Neural progenitor cell (in vitro differentiated cells): ENCODE measurements at regions not wholly inside any gene's neighbourhood (a gene's known extent, or its start where the extent isn't known, plus 50 kb on each side); places are given as distances from the start of the nearest gene placed in this dataset.

Experiments used
- DNase-seq: peaks from one replicate; pipeline ENCODE4 v3.0.0-alpha.2; 2016; ENCODE audit warnings: low spot score
- H2AFZ ChIP-seq: fragments of 200-600 bp; sonication (generic); replicated peaks from 2 replicates; pipeline ENCODE4 v1.6.1; 2016; ENCODE audit warnings: antibody characterized with exemption
- H3F3A ChIP-seq: fragments of 200-600 bp; sonication (generic); 2 replicates; pipeline ENCODE4 v1.6.1; 2016; ENCODE audit warnings: antibody characterized with exemption, low read depth
- H3K27ac ChIP-seq: fragments of 200-600 bp; sonication (generic); 2 replicates; pipeline ENCODE4 v1.5.1; 2016; ENCODE audit warnings: mild to moderate bottlenecking
- H3K27me3 ChIP-seq: fragments of 200-600 bp; sonication (generic); 2 replicates; pipeline ENCODE4 v1.6.1; 2016; ENCODE audit warnings: mild to moderate bottlenecking, moderate library complexity
- H3K36me3 ChIP-seq: fragments of 200-600 bp; sonication (generic); 2 replicates; pipeline ENCODE4 v1.5.1; 2016
- H3K4me1 ChIP-seq: fragments of 200-600 bp; sonication (generic); 2 replicates; pipeline ENCODE4 v1.6.1; 2016; ENCODE audit warnings: mixed run types
- H3K4me2 ChIP-seq: fragments of 200-600 bp; sonication (generic); 2 replicates; pipeline ENCODE4 v1.6.1; 2016
- H3K4me3 ChIP-seq: fragments of 200-600 bp; sonication (generic); 2 replicates; pipeline ENCODE4 v1.5.1; 2016
- H3K79me2 ChIP-seq: fragments of 200-600 bp; sonication (generic); 2 replicates; pipeline ENCODE4 v1.6.1; 2016; ENCODE audit warnings: low read depth
- H3K9ac ChIP-seq: fragments of 200-600 bp; sonication (generic); 2 replicates; pipeline ENCODE4 v1.6.1; 2016
- H3K9me3 ChIP-seq: fragments of 200-600 bp; sonication (generic); 2 replicates; pipeline ENCODE4 v1.5.1; 2016; ENCODE audit warnings: low read depth
- H4K20me1 ChIP-seq: fragments of 200-600 bp; sonication (generic); 2 replicates; pipeline ENCODE4 v1.6.1; 2016; ENCODE audit warnings: low read depth
- H3K27ac Mint-ChIP-seq: 3 replicates; pipeline ENCODE4 v1.8.0; 2021; ENCODE audit warnings: mixed read lengths
- H3K27me3 Mint-ChIP-seq: 2 replicates; pipeline ENCODE4 v1.8.0; 2022; ENCODE audit warnings: low read depth, mild to moderate bottlenecking, inconsistent platforms, moderate library complexity, mixed read lengths; ENCODE audit not compliant: insufficient read depth
- H3K36me3 Mint-ChIP-seq: 3 replicates; pipeline ENCODE4 v1.8.0; 2021; ENCODE audit warnings: mixed read lengths
- H3K4me1 Mint-ChIP-seq: 3 replicates; pipeline ENCODE4 v1.8.0; 2021; ENCODE audit warnings: mixed read lengths
- H3K4me3 Mint-ChIP-seq: 3 replicates; pipeline ENCODE4 v1.8.0; 2021; ENCODE audit warnings: mild to moderate bottlenecking, moderate library complexity, mixed read lengths
- H3K9me3 Mint-ChIP-seq: 3 replicates; pipeline ENCODE4 v1.8.0; 2020; ENCODE audit warnings: mixed read lengths
- EZH2 ChIP-seq: fragments of 200-600 bp; sonication (generic); IDR thresholded peaks from 2 replicates; pipeline ENCODE4 v1.6.1; 2017; ENCODE audit warnings: antibody characterized with exemption, mild to moderate bottlenecking, moderate library complexity
- EZH2phosphoT487 ChIP-seq: fragments of 200-600 bp; sonication (generic); IDR thresholded peaks from 2 replicates; pipeline ENCODE4 v1.6.1; 2017; ENCODE audit warnings: antibody characterized with exemption
- TF ChIP-seq, protein P1 (sequence below): fragments of 200-600 bp; sonication (generic); IDR thresholded peaks from 2 replicates; pipeline ENCODE4 v1.5.1; 2017; ENCODE audit warnings: antibody characterized with exemption, mild to moderate bottlenecking

DNA sequence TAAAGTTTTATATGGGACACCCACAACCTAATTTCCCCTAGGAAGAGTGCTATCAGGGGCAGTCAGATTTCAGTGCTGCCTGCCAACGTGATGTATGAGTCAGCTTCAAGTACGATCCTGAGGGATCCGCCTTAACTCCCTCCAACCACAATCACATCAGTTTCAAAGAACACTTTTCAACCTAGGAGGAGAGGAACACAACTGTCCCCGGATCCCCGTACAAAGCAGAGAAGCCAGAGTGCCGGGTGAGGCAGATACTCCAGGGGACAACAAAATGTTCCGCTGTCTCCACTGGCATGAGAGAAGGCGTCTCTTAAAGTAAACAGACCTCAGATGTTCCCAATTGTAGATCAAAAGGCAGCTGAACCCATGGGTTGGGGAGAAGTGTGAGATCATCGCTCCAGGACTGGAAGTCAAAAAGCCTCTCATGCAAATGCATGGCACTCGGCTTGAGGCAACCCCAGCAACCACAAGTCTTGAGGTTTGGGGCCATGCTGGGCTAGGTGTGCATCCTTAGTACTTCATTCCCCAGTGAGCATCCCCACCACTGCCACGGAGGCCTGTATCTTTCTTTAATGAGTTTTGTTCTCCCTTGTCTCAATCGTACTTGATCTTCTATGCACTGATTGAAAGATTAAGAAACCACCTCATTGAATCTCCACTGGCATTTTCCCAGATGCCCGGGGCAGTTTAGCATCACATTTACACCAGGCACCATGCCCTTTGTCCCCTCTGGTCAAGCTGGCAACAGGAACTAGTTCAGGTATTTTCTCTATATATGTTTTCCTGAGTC, 91.0 kb upstream of the CCBE1 start:
- no peaks in the 10 kb centered on the region for H4K20me1 ChIP-seq
- peaks cover 2% of the 10 kb centered on the region for H3K27me3 Mint-ChIP-seq
- peaks cover 4% of the 10 kb centered on the region for H3K9me3 Mint-ChIP-seq
- no peak overlapping the region for H3K4me2 ChIP-seq
- H3F3A ChIP-seq: no peaks in the 10 kb centered on the region
- H3K27ac Mint-ChIP-seq: no peak overlapping the region
- H3K4me1 ChIP-seq: no peaks in the 10 kb centered on the region
- no peak overlapping the region for H3K9ac ChIP-seq
- H3K4me3 ChIP-seq: no peak overlapping the region
- H3K36me3 Mint-ChIP-seq: no peaks in the 10 kb centered on the region
- no peak overlapping the region for H3K4me3 Mint-ChIP-seq
- no peak for TF ChIP-seq EZH2
- TF ChIP-seq, protein P1, sequence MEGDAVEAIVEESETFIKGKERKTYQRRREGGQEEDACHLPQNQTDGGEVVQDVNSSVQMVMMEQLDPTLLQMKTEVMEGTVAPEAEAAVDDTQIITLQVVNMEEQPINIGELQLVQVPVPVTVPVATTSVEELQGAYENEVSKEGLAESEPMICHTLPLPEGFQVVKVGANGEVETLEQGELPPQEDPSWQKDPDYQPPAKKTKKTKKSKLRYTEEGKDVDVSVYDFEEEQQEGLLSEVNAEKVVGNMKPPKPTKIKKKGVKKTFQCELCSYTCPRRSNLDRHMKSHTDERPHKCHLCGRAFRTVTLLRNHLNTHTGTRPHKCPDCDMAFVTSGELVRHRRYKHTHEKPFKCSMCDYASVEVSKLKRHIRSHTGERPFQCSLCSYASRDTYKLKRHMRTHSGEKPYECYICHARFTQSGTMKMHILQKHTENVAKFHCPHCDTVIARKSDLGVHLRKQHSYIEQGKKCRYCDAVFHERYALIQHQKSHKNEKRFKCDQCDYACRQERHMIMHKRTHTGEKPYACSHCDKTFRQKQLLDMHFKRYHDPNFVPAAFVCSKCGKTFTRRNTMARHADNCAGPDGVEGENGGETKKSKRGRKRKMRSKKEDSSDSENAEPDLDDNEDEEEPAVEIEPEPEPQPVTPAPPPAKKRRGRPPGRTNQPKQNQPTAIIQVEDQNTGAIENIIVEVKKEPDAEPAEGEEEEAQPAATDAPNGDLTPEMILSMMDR: no peak
- TF ChIP-seq EZH2phosphoT487: no peak
- H3K36me3 ChIP-seq: no peaks in the 10 kb centered on the region
- H3K9me3 ChIP-seq: no peaks in the 10 kb centered on the region
- no peaks in the 10 kb centered on the region for H3K79me2 ChIP-seq
- H3K4me1 Mint-ChIP-seq: peaks cover 4% of the 10 kb centered on the region
- no peak for DNase-seq
- peak overlapping the region; percentile 12 for H2AFZ ChIP-seq
- no peak overlapping the region for H3K27ac ChIP-seq
- no peaks in the 10 kb centered on the region for H3K27me3 ChIP-seq

DNA sequence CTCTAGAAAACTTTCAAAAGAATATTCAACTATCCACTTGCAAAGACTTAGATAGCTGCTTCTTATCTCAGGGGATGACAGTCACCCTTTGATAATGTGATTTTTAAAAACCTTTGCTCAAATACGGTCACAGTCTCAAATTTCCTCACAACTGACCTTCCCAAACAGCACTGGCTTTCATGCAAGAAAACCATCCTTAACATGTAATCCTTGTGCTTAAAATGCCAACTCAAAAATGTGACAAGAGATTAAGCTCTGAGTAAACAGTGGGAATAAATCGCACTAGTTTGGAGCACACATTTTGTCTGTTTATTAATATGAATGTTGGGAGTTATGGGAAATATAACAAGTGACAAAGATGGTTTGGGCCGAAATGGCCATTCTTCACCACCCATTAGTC, 87.5 kb upstream of the CCBE1 start:
- Histone ChIP-seq H3K4me1 (no peaks in the 10 kb centered on the region), H3K9ac (no peak overlapping the region), H3K36me3 (no peaks in the 10 kb centered on the region), H3K4me3 (no peak overlapping the region), H3K27ac (no peak overlapping the region), H3K27me3 (no peaks in the 10 kb centered on the region), H3K79me2 (no peaks in the 10 kb centered on the region), H4K20me1 (no peaks in the 10 kb centered on the region), H3K4me2 (no peak overlapping the region), H3F3A (no peaks in the 10 kb centered on the region), H2AFZ (no peak overlapping the region), H3K9me3 (no peaks in the 10 kb centered on the region)
- TF ChIP-seq, protein P1: no peak
- TF ChIP-seq EZH2phosphoT487: no peak
- no peak for TF ChIP-seq EZH2
- no peaks in the 10 kb centered on the region for H3K36me3 Mint-ChIP-seq
- no peak for DNase-seq
- no peak overlapping the region for H3K27ac Mint-ChIP-seq
- H3K4me1 Mint-ChIP-seq: peaks cover 4% of the 10 kb centered on the region
- no peaks in the 10 kb centered on the region for H3K9me3 Mint-ChIP-seq
- H3K4me3 Mint-ChIP-seq: no peak overlapping the region
- H3K27me3 Mint-ChIP-seq: peaks cover 1% of the 10 kb centered on the region

DNA sequence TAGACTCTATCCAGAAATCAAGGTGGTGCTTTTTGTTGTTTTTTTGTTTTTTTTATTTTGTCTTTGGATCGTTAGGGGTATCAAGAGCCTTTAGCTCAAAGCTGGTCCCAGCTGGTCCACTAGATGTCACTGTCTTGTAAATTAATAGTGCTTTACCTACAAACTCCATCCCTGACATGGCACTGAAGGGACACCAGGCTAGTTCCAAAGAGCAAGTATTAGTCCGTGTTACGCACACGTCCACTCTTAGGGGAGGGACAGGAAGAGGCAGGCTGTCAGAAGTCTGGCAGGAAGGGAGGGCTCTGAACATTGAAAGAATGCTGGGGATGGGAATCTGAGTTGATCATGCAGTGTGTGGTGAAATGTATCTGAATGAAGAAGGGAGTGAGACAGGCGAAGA, 85.9 kb upstream of the CCBE1 start:
- no peak overlapping the region for H3K4me3 ChIP-seq
- no peak for TF ChIP-seq EZH2
- TF ChIP-seq, protein P1: peak; percentile 74
- Mint-ChIP-seq H3K36me3 (no peaks in the 10 kb centered on the region), H3K9me3 (no peaks in the 10 kb centered on the region), H3K4me3 (no peak overlapping the region), H3K4me1 (peaks cover 4% of the 10 kb centered on the region), H3K27ac (no peak overlapping the region), H3K27me3 (no peaks in the 10 kb centered on the region)
- no peaks in the 10 kb centered on the region for H3K4me1 ChIP-seq
- no peaks in the 10 kb centered on the region for H4K20me1 ChIP-seq
- H3K9ac ChIP-seq: no peak overlapping the region
- H3K27ac ChIP-seq: no peak overlapping the region
- no peaks in the 10 kb centered on the region for H3K79me2 ChIP-seq
- H3K27me3 ChIP-seq: no peaks in the 10 kb centered on the region
- H3K9me3 ChIP-seq: no peaks in the 10 kb centered on the region
- peak overlapping the region; percentile 84 for H2AFZ ChIP-seq
- DNase-seq: peak; percentile 65
- H3F3A ChIP-seq: no peaks in the 10 kb centered on the region
- no peak overlapping the region for H3K4me2 ChIP-seq
- H3K36me3 ChIP-seq: no peaks in the 10 kb centered on the region
